ENCODE measurements at regions not wholly inside any gene's neighbourhood (a gene's known extent, or its start where the extent isn't known, plus 50 kb on each side); places are given as distances from the start of the nearest gene placed in this dataset.
"Not testable (repeated sequence)": the region's sequence is repeated elsewhere in the genome, so short reads cannot be mapped to it uniquely, and the experiment has no call there.

DNA sequence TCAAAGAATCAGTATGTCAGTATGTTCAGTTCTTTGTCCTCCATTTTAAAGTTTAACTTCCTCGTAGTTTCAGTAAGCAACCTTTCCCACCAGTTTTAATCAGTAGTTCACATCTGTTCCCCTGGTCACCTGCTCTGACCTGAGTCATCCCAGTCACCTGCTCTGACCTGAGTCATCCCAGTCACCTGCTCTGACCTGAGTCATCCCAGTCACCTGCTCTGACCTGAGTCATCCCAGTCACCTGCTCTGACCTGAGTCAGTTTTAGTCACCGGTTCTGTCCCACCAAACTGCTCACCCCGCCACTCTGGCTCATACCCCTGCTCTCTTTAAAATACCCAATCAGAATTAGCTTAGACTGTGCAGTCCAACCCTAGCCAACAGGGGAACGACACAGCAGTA lies 180.1 kb upstream of the CNTN6 start:
- not testable (repeated sequence) for TF ChIP-seq CTCF (IDR thresholded peaks at IDR 0.05; ENCODE audit: insufficient read depth, low read length, poor library complexity, severe bottlenecking); EZH2phosphoT487 (conservative IDR thresholded peaks at IDR 0.05; ENCODE audit: low read length)
